ENCODE measurements at regions not wholly inside any gene's neighbourhood (a gene's known extent, or its start where the extent isn't known, plus 50 kb on each side); places are given as distances from the start of the nearest gene placed in this dataset.

DNA sequence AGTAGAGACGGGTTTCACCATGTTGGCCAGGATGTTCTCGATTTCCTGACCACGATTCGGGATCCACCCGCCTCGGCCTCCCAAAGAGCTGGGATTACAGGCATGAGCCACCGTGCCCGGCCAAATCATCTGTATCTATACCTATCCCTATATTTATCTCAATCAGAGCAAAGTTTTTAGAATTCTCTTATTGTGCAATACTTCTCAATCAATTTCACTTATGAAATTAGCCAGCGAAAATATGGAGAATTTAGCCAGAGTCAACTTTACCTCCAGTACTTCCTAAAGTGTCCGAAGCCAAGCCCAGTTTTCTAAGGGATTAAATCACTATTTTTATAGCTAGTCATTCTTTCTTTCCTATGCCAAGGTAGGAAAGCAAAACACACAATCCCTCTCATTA is 319.1 kb upstream of the PFKP start:
- intact Hi-C loops (cut with DNase I; ENCODE audit: low total_unique reads) (no loop called here), in situ Hi-C loops (cut with MboI; ENCODE audit: low pct_ligation_motif_present in 1 of 4, low pct_unique_long_range_greater_than_20kb in 1 of 4, low sequenced_read_pairs in 3 of 4) (no loop called here)
- Histone ChIP-seq H3K4me3 (no peak overlapping the region), H3K9me3 (no peaks in the 10 kb centered on the region), H3K36me3 (no peaks in the 10 kb centered on the region), H3K27me3 (no peaks in the 10 kb centered on the region), H3K4me1 (no peaks in the 10 kb centered on the region), H3K27ac (no peak overlapping the region)
- no peak for DNase-seq
- TF ChIP-seq POLR2A (IDR thresholded peaks at IDR 0.05) (no peak), CTCF (IDR thresholded peaks at IDR 0.05) (no peak), EP300 (IDR thresholded peaks at IDR 0.05; ENCODE audit: low read depth) (no peak)
- 93 to 94% methylated on average over 10 of the region's 10 CpGs for WGBS, 2 donors (ENCODE audit: low coverage in 1 of 2)

GRCh38 chr10:2746638-2747037 is 320.7 kb upstream of the PFKP start:
- intact Hi-C loops (cut with DNase I; ENCODE audit: low total_unique reads) (no loop called here), in situ Hi-C loops (cut with MboI; ENCODE audit: low pct_ligation_motif_present in 1 of 4, low pct_unique_long_range_greater_than_20kb in 1 of 4, low sequenced_read_pairs in 3 of 4) (no loop called here)
- WGBS, 2 donors (ENCODE audit: low coverage in 1 of 2), result 87 to 88% methylated on average over 5 to 8 of the region's 8 CpGs
- no peak overlapping the region for H3K27ac ChIP-seq
- no peaks in the 10 kb centered on the region for H3K4me1 ChIP-seq
- H3K36me3 ChIP-seq, result no peaks in the 10 kb centered on the region
- TF ChIP-seq POLR2A (IDR thresholded peaks at IDR 0.05) (no peak), CTCF (IDR thresholded peaks at IDR 0.05) (no peak), POLR2AphosphoS5 (IDR thresholded peaks at IDR 0.05) (no peak), EP300 (IDR thresholded peaks at IDR 0.05; ENCODE audit: low read depth) (no peak)
- no peak for DNase-seq
- H3K9me3 ChIP-seq, result no peaks in the 10 kb centered on the region
- no peak overlapping the region for H3K4me3 ChIP-seq
- H3K27me3 ChIP-seq, result no peaks in the 10 kb centered on the region

- H3K4me3 ChIP-seq, result no peak overlapping the region
- H3K4me1 ChIP-seq, result no peaks in the 10 kb centered on the region
- TF ChIP-seq POLR2A (IDR thresholded peaks at IDR 0.05) (no peak), EP300 (IDR thresholded peaks at IDR 0.05; ENCODE audit: low read depth) (no peak), CTCF (IDR thresholded peaks at IDR 0.05) (no peak), POLR2AphosphoS5 (IDR thresholded peaks at IDR 0.05) (no peak)
- intact Hi-C loops (cut with DNase I; ENCODE audit: low total_unique reads), result no loop called here
- 66 to 90% methylated on average over 4 to 5 of the region's 5 CpGs for WGBS, 2 donors (ENCODE audit: low coverage in 1 of 2)
- no peaks in the 10 kb centered on the region for H3K27me3 ChIP-seq
- no peak for DNase-seq
- no peaks in the 10 kb centered on the region for H3K9me3 ChIP-seq
- no peaks in the 10 kb centered on the region for H3K36me3 ChIP-seq
- in situ Hi-C loops (cut with MboI; ENCODE audit: low pct_ligation_motif_present in 1 of 4, low pct_unique_long_range_greater_than_20kb in 1 of 4, low sequenced_read_pairs in 3 of 4), result no loop called here
- no peak overlapping the region for H3K27ac ChIP-seq
Observed at GRCh38 chr10:2745666-2746065, 321.7 kb upstream of the PFKP start.

DNA sequence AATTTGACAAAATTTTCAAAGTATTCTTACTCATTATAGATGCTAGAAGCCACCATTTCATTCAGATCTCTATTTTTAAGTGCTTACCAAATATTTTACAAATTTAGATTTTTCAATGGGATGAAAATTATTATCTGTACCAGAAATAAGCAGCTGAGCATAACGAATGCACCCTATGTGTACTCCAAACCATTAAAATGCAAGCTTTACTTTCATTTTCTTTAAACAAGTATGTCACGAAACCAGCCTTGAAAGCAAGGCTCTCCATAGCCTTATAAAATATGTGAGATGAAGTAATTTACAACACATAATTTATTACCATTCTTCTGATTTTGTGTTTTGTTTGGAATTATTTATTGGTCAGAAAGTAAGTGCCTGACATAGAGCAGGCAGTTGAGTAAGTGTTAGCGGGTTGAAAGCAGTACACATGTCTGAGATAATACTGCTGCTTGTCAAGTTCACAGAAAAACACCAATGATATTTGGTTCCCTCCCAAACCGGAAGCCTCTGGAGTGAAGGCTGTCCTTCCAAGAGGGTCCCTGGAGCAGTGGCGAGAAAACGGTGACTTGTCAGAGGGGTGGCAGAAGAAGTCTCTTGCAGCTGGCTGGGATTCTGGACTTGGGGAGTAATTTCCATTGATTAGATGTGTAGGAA is 322.7 kb upstream of the PFKP start:
- Histone ChIP-seq H3K9me3 (no peaks in the 10 kb centered on the region), H3K4me3 (peak overlapping the region in 1 of 4 donors; percentile 2), H3K4me1 (no peaks in the 10 kb centered on the region), H3K27ac (no peak overlapping the region), H3K36me3 (no peaks in the 10 kb centered on the region), H3K27me3 (no peaks in the 10 kb centered on the region)
- in situ Hi-C loops (cut with MboI; ENCODE audit: low pct_ligation_motif_present in 1 of 4, low pct_unique_long_range_greater_than_20kb in 1 of 4, low sequenced_read_pairs in 3 of 4), result no loop called here
- TF ChIP-seq EP300 (IDR thresholded peaks at IDR 0.05; ENCODE audit: low read depth), result no peak
- no peak for TF ChIP-seq POLR2A (IDR thresholded peaks at IDR 0.05)
- no peak for TF ChIP-seq POLR2AphosphoS5 (IDR thresholded peaks at IDR 0.05)
- TF ChIP-seq CTCF (IDR thresholded peaks at IDR 0.05), result no peak
- 52 to 61% methylated on average over 6 of the region's 6 CpGs for WGBS, 2 donors (ENCODE audit: low coverage in 1 of 2)
- DNase-seq, result no peak
- intact Hi-C loops (cut with DNase I; ENCODE audit: low total_unique reads), result no loop called here
